DMS153 (cell line): ENCODE measurements at regions not wholly inside any gene's neighbourhood (a gene's known extent, or its start where the extent isn't known, plus 50 kb on each side); places are given as distances from the start of the nearest gene placed in this dataset.
A peak's percentile ranks its signal among the peaks of the same experiment; 100 is the strongest.

Experiments used
- DNase-seq: peaks from one replicate; lab custom pipeline; 2025; lab: John Stamatoyannopoulos, UW

- DNase-seq, result no peak
Observed at GRCh38 chr2:173822889-173823542, 142.2 kb downstream of the SP3 start.

GRCh38 chr2:173823543-173823939, 141.6 kb downstream of the SP3 start:
- DNase-seq, result no peak

- no peak for DNase-seq
Observed at GRCh38 chr2:173828189-173829142, 136.7 kb downstream of the SP3 start.

- no peak for DNase-seq
Observed at GRCh38 chr2:173829727-173830126, 135.4 kb downstream of the SP3 start.

- DNase-seq, result no peak
Observed at GRCh38 chr2:173830170-173830569, 135.0 kb downstream of the SP3 start.

GRCh38 chr2:173831312-173832229, 133.6 kb downstream of the SP3 start:
- DNase-seq, result no peak

GRCh38 chr2:173834141-173834540, 131.0 kb downstream of the SP3 start:
- no peak for DNase-seq

GRCh38 chr2:173835726-173836125, 129.4 kb downstream of the SP3 start:
- DNase-seq, result no peak

GRCh38 chr2:173841110-173841509, 124.1 kb downstream of the SP3 start:
- no peak for DNase-seq

- no peak for DNase-seq
Observed at GRCh38 chr2:173843526-173843925, 121.6 kb downstream of the SP3 start.

GRCh38 chr2:173851141-173851641, 114.0 kb downstream of the SP3 start:
- DNase-seq, result no peak

GRCh38 chr2:173854141-173854540, 111.0 kb downstream of the SP3 start:
- no peak for DNase-seq

- peak; percentile 3 for DNase-seq
Observed at GRCh38 chr2:173854840-173855239, 110.3 kb downstream of the SP3 start.

- no peak for DNase-seq
Observed at GRCh38 chr2:173855661-173856060, 109.5 kb downstream of the SP3 start.
